ENCODE measurements at regions not wholly inside any gene's neighbourhood (a gene's known extent, or its start where the extent isn't known, plus 50 kb on each side); places are given as distances from the start of the nearest gene placed in this dataset.

DNA sequence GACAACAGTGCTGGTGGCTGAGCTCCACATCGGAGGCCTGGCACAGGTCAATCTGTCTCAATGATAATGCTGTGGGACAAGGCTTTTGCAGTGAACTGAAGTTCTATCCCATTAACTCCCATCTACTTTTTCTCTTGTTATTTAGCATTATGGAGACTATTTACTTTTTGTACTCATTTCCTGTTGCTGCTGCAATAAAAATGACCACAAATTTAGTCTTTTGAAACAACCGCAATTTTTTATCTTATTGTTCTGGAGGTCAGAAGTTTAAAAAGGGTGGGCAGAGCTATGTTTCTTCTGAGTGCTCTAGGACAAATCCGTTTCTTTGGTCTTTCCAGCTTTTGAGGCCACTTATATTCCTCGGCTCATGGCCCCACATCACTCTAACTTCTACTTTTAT lies 111.0 kb upstream of the PITX2 start:
- FAIRE-seq, result no peak
- intact Hi-C loops (cut with micrococcal nuclease) (no loop called here), in situ Hi-C loops (cut with MboI) (no loop called here)
- no peaks in the 10 kb centered on the region; the same call in 1 of the 2 replicates for H3K9me3 ChIP-seq (replicated peaks; ENCODE audit: control insufficient read depth, insufficient read depth, low read depth, low read length)
- H3K27ac ChIP-seq (ENCODE audit: extremely low read depth, low read depth, low read length), result no peak overlapping the region
- no peaks in the 10 kb centered on the region for H3K4me1 ChIP-seq (replicated peaks in 1 of 2; ENCODE audit: control insufficient read depth in 2 of 2, insufficient read depth in 2 of 2, low read length in 2 of 2)
- no peaks in the 10 kb centered on the region for H3K9me1 ChIP-seq (ENCODE audit: control insufficient read depth, insufficient read depth, low read length)
- ChIA-PET POLR2A (no interaction called here), CTCF (ENCODE audit: low intra/inter-chr PET ratio) (no interaction called here)
- no peak overlapping the region for H3K4me3 ChIP-seq
- no peaks in the 10 kb centered on the region for H3K27me3 ChIP-seq (ENCODE audit: control insufficient read depth in 2 of 2, insufficient read depth in 2 of 2, low read length in 2 of 2)
- no peaks in the 10 kb centered on the region for H3K36me3 ChIP-seq (ENCODE audit: control insufficient read depth, insufficient read depth, low read length)
- BruUV-seq (replicated peaks), result no TSS peak
- no peak overlapping the region for H3K9ac ChIP-seq (ENCODE audit: insufficient read depth in 1 of 2, low read depth in 2 of 2, low read length in 2 of 2)
- H2AFZ ChIP-seq (ENCODE audit: low read depth, low read length), result no peak overlapping the region
- no peak for DNase-seq (ENCODE audit: extremely low read depth in 1 of 4, low spot score in 3 of 4)
- no peak for ATAC-seq
- H4K20me1 ChIP-seq (replicated peaks; ENCODE audit: control insufficient read depth, insufficient read depth, low read length), result no peaks in the 10 kb centered on the region
- H3K79me2 ChIP-seq (ENCODE audit: control insufficient read depth, insufficient read depth, low read length), result no peaks in the 10 kb centered on the region
- no peak overlapping the region for H3K4me2 ChIP-seq (ENCODE audit: insufficient read depth, low read length)
- 0% methylated on average over 4 of the region's 4 CpGs for WGBS (ENCODE audit: insufficient coverage, low coverage, missing lambda C conversion rate)
- TF ChIP-seq HMGN3 (IDR thresholded peaks at IDR 0.05; ENCODE audit: borderline replicate concordance, extremely low read depth, insufficient read length, low read depth, low read length) (no peak), CEBPG (CRISPR knock-in tag; IDR thresholded peaks at IDR 0.05) (no peak), CEBPG (tag; conservative IDR thresholded peaks at IDR 0.05 in 1 of 2, IDR thresholded peaks at IDR 0.05 in 1 of 2) (no peak), TAF7 (tag; IDR thresholded peaks at IDR 0.05) (no peak), RBFOX2 (IDR thresholded peaks at IDR 0.05; ENCODE audit: low read depth, low read length) (no peak), TEAD2 (tag; IDR thresholded peaks at IDR 0.05) (no peak), NR2C1 (IDR thresholded peaks at IDR 0.05) (no peak), NR2C1 (tag; IDR thresholded peaks at IDR 0.05) (no peak), ZNF512 (tag; IDR thresholded peaks at IDR 0.05) (no peak), GATAD2B (IDR thresholded peaks at IDR 0.05; ENCODE audit: borderline replicate concordance) (no peak), JUNB (CRISPR knock-in tag; conservative IDR thresholded peaks at IDR 0.05) (no peak)
- TF ChIP-seq, protein P1, sequence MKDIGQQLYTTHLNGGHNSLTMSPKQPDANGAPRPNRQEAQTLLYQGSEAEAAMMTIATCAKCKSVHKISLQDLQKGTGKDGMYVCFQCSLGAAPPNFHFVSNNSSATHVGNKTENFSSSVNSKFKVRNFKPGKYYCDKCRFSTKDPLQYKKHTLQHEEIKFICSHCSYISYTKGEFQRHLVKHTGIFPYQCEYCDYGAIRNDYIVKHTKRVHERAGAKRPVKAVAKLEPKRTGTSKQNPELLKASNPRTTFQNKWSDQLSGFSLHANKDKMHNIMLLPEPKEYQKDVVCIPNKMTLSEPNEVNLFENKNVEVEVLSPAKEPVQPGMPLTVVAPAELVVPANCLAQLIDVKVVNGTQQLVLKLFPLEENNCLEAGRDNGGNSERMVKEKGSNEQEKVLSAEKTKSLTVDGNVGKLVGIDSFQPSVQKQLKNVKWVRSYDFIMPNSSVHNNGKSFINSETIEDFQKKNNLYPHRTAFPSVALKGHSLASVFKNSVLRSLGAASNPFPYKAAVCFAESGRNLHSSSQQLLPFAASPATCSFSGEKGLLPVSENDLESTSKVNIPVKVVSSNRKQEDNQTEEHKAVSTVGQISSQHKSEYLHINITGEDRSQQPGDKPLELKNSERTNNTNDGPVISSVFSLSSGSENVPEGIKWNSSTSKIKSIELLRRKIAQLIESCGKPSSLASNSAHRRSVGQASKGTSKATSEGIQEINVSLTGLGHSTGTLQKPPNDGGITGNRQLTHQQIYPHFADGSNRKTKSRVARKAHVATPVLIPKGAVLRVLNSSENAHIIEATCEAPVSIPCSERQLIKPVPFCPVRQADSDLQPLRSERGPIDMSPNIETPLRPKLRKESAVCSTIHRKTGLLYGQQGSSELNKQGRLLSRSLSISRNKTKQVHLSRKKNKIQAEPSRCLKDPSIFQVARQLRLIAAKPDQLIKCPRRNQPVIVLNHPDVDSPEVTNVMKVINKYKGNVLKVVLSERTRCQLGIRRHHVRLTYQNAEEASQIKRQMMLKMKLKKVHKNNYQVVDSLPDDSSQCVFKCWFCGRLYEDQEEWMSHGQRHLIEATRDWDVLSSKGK (CRISPR knock-in tag; IDR thresholded peaks at IDR 0.05), result no peak
